Calu3 (cell line): ENCODE measurements at regions not wholly inside any gene's neighbourhood (a gene's known extent, or its start where the extent isn't known, plus 50 kb on each side); places are given as distances from the start of the nearest gene placed in this dataset.

ENCODE experiments used
- BruUV-seq: library from RNA; stranded (reverse); fragments of 400-500 nt; replicated peaks from 2 replicates; lab custom pipeline; 2021; lab: Mats Ljungman, UMichigan
- CTCF ChIA-PET: fragments of 300-600 bp; sonication (Branson Sonifier 250); formaldehyde crosslinking; loops from one replicate; lab custom pipeline; 2022; ENCODE audit warnings: antibody characterized with exemption; lab: Charles Lee
- DNase-seq: peaks from one replicate; pipeline ENCODE4 v3.0.0; 2022
- H3K27ac Mint-ChIP-seq: one replicate; pipeline ENCODE4 v1.8.0; 2022; ENCODE audit warnings: mixed read lengths; ENCODE audit not compliant: unreplicated experiment
- H3K27me3 Mint-ChIP-seq: one replicate; pipeline ENCODE4 v1.8.0; 2022; ENCODE audit warnings: mixed read lengths; ENCODE audit not compliant: unreplicated experiment
- H3K36me3 Mint-ChIP-seq: one replicate; pipeline ENCODE4 v1.8.0; 2022; ENCODE audit warnings: mild to moderate bottlenecking, moderate library complexity, mixed read lengths; ENCODE audit not compliant: insufficient read depth, unreplicated experiment
- H3K4me1 Mint-ChIP-seq: one replicate; pipeline ENCODE4 v1.8.0; 2022; ENCODE audit warnings: mild to moderate bottlenecking, low read depth, mixed read lengths; ENCODE audit not compliant: unreplicated experiment
- H3K4me3 Mint-ChIP-seq: one replicate; pipeline ENCODE4 v1.8.0; 2022; ENCODE audit warnings: mild to moderate bottlenecking, low read depth, moderate library complexity, mixed read lengths; ENCODE audit not compliant: unreplicated experiment
- H3K9me3 Mint-ChIP-seq: one replicate; pipeline ENCODE4 v1.8.0; 2022; ENCODE audit warnings: low read depth, mixed read lengths; ENCODE audit not compliant: unreplicated experiment
- CTCF ChIP-seq: fragments of 200-600 bp; IDR thresholded peaks from one replicate; pipeline ENCODE4 v1.8.0; 2022; ENCODE audit warnings: antibody characterized with exemption; ENCODE audit not compliant: unreplicated experiment
- intact Hi-C: fragments of 100-400 bp; cut with micrococcal nuclease; formaldehyde crosslinking; loops from one replicate; pipeline ENCODE4 v1.10.0; 2022; ENCODE audit not compliant: unreplicated experiment

GRCh38 chr1:29746076-29746665 is 509.8 kb downstream of the PTPRU start:
- BruUV-seq = no TSS peak
- Mint-ChIP-seq H3K27me3 (peaks cover 97% of the 10 kb centered on the region), H3K27ac (no peak overlapping the region), H3K4me3 (no peak overlapping the region), H3K36me3 (no peaks in the 10 kb centered on the region), H3K9me3 (no peaks in the 10 kb centered on the region), H3K4me1 (no peaks in the 10 kb centered on the region)
- DNase-seq = no peak
- CTCF ChIA-PET = no interaction called here
- intact Hi-C loops = no loop called here
- no peak for TF ChIP-seq CTCF

- Mint-ChIP-seq H3K27me3 (peaks cover 97% of the 10 kb centered on the region), H3K27ac (no peak overlapping the region), H3K9me3 (no peaks in the 10 kb centered on the region), H3K4me3 (no peak overlapping the region), H3K4me1 (no peaks in the 10 kb centered on the region), H3K36me3 (no peaks in the 10 kb centered on the region)
- TF ChIP-seq CTCF = no peak
- DNase-seq = no peak
- intact Hi-C loops = no loop called here
- CTCF ChIA-PET = no interaction called here
- no TSS peak for BruUV-seq
Measured at GRCh38 chr1:29744684-29745490, 508.6 kb downstream of the PTPRU start.

GRCh38 chr1:29743931-29744330 is 507.6 kb downstream of the PTPRU start:
- no peak for DNase-seq
- Mint-ChIP-seq H3K4me1 (no peaks in the 10 kb centered on the region), H3K27ac (no peak overlapping the region), H3K36me3 (no peaks in the 10 kb centered on the region), H3K27me3 (peaks cover 97% of the 10 kb centered on the region), H3K9me3 (no peaks in the 10 kb centered on the region), H3K4me3 (no peak overlapping the region)
- BruUV-seq = no TSS peak
- CTCF ChIA-PET = interaction anchor here (0.5 kb wide), 1 partner anchor 8 kb away, joined by 4 read pairs; no protein-coding TSS in a partner anchor
- TF ChIP-seq CTCF = no peak
- intact Hi-C loops = no loop called here

- peaks cover 99% of the 10 kb centered on the region for H3K27me3 Mint-ChIP-seq
- intact Hi-C loops = no loop called here
- no peaks in the 10 kb centered on the region for H3K9me3 Mint-ChIP-seq
- no peaks in the 10 kb centered on the region for H3K4me1 Mint-ChIP-seq
- H3K27ac Mint-ChIP-seq = no peak overlapping the region
- BruUV-seq = no TSS peak
- no peak for TF ChIP-seq CTCF
- DNase-seq = no peak
- H3K36me3 Mint-ChIP-seq = no peaks in the 10 kb centered on the region
- CTCF ChIA-PET = no interaction called here
- no peak overlapping the region for H3K4me3 Mint-ChIP-seq
Measured at GRCh38 chr1:29743264-29743663, 506.9 kb downstream of the PTPRU start.
